ENCODE measurements at regions not wholly inside any gene's neighbourhood (a gene's known extent, or its start where the extent isn't known, plus 50 kb on each side); places are given as distances from the start of the nearest gene placed in this dataset.
"Not testable (repeated sequence)": the region's sequence is repeated elsewhere in the genome, so short reads cannot be mapped to it uniquely, and the experiment has no call there.

DNA sequence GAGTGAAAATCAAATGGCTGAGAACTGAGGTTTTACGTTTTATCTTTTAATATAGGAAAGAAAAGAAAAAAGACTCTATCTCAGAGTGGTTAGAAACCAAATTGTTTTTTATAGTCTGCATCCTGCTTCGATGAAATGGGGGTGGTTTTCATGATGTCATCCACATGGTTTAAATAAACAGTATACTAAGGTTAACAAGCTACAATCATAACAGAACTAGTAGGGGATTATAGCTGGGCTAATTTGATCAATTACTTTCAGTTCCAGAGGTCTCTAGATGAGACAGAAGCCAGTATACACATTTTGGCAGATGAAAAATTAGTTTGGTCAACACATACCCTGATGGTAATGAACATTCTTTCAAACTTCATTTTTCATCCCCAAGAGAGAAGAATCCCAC lies 106.3 kb upstream of the SNX2 start:
- TF ChIP-seq, protein P1, sequence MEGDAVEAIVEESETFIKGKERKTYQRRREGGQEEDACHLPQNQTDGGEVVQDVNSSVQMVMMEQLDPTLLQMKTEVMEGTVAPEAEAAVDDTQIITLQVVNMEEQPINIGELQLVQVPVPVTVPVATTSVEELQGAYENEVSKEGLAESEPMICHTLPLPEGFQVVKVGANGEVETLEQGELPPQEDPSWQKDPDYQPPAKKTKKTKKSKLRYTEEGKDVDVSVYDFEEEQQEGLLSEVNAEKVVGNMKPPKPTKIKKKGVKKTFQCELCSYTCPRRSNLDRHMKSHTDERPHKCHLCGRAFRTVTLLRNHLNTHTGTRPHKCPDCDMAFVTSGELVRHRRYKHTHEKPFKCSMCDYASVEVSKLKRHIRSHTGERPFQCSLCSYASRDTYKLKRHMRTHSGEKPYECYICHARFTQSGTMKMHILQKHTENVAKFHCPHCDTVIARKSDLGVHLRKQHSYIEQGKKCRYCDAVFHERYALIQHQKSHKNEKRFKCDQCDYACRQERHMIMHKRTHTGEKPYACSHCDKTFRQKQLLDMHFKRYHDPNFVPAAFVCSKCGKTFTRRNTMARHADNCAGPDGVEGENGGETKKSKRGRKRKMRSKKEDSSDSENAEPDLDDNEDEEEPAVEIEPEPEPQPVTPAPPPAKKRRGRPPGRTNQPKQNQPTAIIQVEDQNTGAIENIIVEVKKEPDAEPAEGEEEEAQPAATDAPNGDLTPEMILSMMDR (conservative IDR thresholded peaks at IDR 0.05), result no peak
- Mint-ChIP-seq H3K36me3 (ENCODE audit: low read depth) (peaks cover 3% of the 10 kb centered on the region), H3K4me1 (no peaks in the 10 kb centered on the region), H3K27ac (ENCODE audit: unreplicated experiment) (no peak overlapping the region), H3K9me3 (peaks cover 10% of the 10 kb centered on the region), H3K27me3 (ENCODE audit: low read depth) (peaks cover 2% of the 10 kb centered on the region), H3K4me3 (no peak overlapping the region)
- DNase-seq (ENCODE audit: low read depth, low spot score), result no peak

DNA sequence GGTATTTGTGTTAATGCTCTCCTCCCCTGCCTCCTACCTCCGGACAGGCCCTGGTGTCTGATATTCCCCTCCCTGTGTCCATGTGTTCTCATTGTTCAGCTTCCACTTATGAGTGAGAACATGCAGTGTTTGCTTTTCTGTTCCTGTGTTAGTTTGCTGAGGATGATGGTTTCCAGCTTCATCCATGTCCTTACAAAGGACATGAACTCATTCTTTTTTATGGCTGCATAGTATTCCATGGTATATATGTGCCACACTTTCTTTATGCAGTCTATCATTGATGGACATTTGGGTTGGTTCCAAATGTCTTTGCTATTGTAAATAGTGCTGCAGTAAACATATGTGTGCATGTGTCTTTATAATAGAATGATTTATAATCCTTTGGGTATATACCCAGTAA lies 105.2 kb upstream of the SNX2 start:
- H3K4me1 Mint-ChIP-seq; H3K4me3 Mint-ChIP-seq; H3K36me3 Mint-ChIP-seq (ENCODE audit: low read depth); H3K27me3 Mint-ChIP-seq (ENCODE audit: low read depth); DNase-seq (ENCODE audit: low read depth, low spot score); H3K9me3 Mint-ChIP-seq; H3K27ac Mint-ChIP-seq (ENCODE audit: unreplicated experiment): not testable (repeated sequence)

DNA sequence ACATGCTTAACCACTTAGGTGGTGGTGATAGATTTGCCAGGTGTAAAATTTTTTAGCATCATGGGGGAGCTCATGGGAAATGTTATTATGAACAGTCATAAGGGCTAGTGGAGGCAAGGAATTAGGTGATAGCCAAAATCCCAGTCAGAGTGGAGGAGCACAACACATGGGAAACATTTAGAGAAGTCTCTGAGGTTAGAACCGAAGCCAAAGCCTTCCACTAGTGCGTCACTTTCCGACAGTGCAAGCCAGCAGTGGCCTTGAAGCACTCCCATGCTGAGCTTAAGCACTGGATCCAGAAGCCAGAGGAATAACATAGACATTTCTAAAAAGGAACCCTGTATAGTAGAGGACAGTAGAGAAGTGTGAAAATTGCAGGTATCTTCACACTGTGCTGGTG lies 101.5 kb upstream of the SNX2 start:
- H3K9me3 Mint-ChIP-seq, result peaks cover 10% of the 10 kb centered on the region
- H3K4me3 Mint-ChIP-seq, result no peak overlapping the region
- peaks cover 4% of the 10 kb centered on the region for H3K27me3 Mint-ChIP-seq (ENCODE audit: low read depth)
- H3K36me3 Mint-ChIP-seq (ENCODE audit: low read depth), result peaks cover 3% of the 10 kb centered on the region
- H3K4me1 Mint-ChIP-seq, result no peaks in the 10 kb centered on the region
- TF ChIP-seq, protein P1 (conservative IDR thresholded peaks at IDR 0.05), result no peak
- no peak overlapping the region for H3K27ac Mint-ChIP-seq (ENCODE audit: unreplicated experiment)
- no peak for DNase-seq (ENCODE audit: low read depth, low spot score)

DNA sequence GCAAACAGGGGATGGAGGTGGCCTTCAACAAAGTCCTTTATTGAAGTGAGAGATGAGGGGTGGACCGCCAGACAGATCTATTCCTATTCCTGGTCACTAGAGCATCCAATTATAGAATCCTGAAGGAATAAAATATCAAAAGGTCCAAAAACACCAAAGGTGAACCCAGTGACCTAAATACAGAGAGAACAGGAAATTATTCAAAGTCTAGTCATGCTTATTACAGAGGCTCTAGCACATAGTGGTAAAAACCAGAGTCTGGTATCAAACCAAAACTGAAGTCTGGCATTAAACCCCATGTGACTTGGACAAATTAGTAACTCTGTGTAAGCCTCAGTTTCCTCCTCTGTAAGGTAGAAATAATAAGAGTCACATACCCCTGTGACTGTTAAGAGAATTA lies 100.5 kb upstream of the SNX2 start:
- Mint-ChIP-seq H3K9me3 (peaks cover 8% of the 10 kb centered on the region), H3K36me3 (ENCODE audit: low read depth) (peaks cover 3% of the 10 kb centered on the region), H3K27me3 (ENCODE audit: low read depth) (peaks cover 4% of the 10 kb centered on the region), H3K4me1 (no peaks in the 10 kb centered on the region), H3K27ac (ENCODE audit: unreplicated experiment) (no peak overlapping the region), H3K4me3 (no peak overlapping the region)
- TF ChIP-seq, protein P1 (conservative IDR thresholded peaks at IDR 0.05), result no peak
- DNase-seq (ENCODE audit: low read depth, low spot score), result no peak

DNA sequence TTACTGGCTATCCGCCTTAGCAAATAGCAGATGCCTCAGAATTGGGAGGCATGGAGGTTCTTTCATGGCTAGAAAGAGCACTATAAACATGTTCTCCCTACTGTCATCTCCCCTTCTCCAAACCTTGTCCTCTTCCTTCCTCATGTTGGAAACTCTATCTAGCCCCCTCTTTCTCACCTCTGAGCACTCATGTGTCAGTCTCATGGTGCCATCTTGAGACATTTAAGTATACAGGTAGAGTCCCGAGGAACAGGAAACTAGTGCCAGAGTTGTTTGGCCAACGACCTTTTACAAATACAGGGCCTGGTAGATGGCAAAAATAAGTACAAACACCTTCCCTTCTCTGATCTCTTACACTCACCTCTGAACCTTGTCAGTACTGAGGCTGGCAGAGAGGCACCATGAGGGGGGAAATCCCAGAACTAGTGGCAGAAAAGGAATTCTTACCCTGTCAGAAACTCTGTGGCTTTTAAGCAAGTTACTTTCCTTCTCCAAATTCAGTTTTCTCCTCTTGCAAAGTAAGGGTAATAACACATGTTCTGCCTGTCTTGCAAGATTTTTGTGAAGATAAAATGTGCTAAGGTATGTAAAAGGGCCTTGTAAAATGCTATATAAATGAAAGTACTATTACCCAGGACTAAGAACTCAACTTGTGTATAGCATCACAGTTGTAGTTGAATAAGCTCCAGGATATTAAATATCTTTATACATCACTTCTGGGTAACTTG lies 94.1 kb upstream of the SNX2 start:
- H3K27me3 Mint-ChIP-seq (ENCODE audit: low read depth), result peaks cover under 1% of the 10 kb centered on the region
- no peak overlapping the region for H3K4me3 Mint-ChIP-seq
- TF ChIP-seq, protein P1 (conservative IDR thresholded peaks at IDR 0.05), result no peak
- no peaks in the 10 kb centered on the region for H3K4me1 Mint-ChIP-seq
- no peak for DNase-seq (ENCODE audit: low read depth, low spot score)
- H3K27ac Mint-ChIP-seq (ENCODE audit: unreplicated experiment), result peak overlapping the region; percentile 93
- peaks cover 2% of the 10 kb centered on the region for H3K9me3 Mint-ChIP-seq
- no peaks in the 10 kb centered on the region for H3K36me3 Mint-ChIP-seq (ENCODE audit: low read depth)

DNA sequence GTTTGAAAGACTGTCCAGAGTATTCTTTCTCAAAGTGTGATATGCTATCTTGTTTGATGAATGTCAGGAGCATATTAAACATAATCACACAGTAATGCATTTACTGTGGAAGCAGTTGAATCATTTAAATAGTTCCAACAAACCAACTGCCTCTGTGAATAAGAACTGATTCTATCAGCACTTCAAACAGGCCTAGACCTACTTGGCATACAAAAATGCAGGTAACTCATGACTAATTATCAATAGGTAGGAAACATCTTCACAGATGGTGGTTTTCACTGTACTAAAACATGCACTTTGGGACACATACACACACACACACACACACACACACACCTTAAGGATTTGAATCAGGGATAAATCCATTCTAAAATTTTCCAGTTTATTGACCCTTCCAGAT lies 91.2 kb upstream of the SNX2 start:
- no peak overlapping the region for H3K4me3 Mint-ChIP-seq
- no peak overlapping the region for H3K27ac Mint-ChIP-seq (ENCODE audit: unreplicated experiment)
- no peaks in the 10 kb centered on the region for H3K36me3 Mint-ChIP-seq (ENCODE audit: low read depth)
- TF ChIP-seq, protein P1 (conservative IDR thresholded peaks at IDR 0.05), result no peak
- no peaks in the 10 kb centered on the region for H3K4me1 Mint-ChIP-seq
- DNase-seq (ENCODE audit: low read depth, low spot score), result no peak
- peaks cover 2% of the 10 kb centered on the region for H3K9me3 Mint-ChIP-seq
- no peaks in the 10 kb centered on the region for H3K27me3 Mint-ChIP-seq (ENCODE audit: low read depth)
